ENCODE measurements at regions not wholly inside any gene's neighbourhood (a gene's known extent, or its start where the extent isn't known, plus 50 kb on each side); places are given as distances from the start of the nearest gene placed in this dataset.

GRCh38 chr12:93292731-93293566 is 84.8 kb upstream of the NUDT4 start:
- H3K4me3 Mint-ChIP-seq, result no peak overlapping the region
- H3K9me3 Mint-ChIP-seq, result peaks cover 13% of the 10 kb centered on the region
- peaks cover 9% of the 10 kb centered on the region for H3K36me3 Mint-ChIP-seq (ENCODE audit: low read depth)
- DNase-seq, result no peak
- H3K27me3 Mint-ChIP-seq (ENCODE audit: low read depth, poor library complexity), result no peaks in the 10 kb centered on the region
- H3K4me1 Mint-ChIP-seq, result peaks cover 30% of the 10 kb centered on the region
- TF ChIP-seq CTCF (IDR thresholded peaks at IDR 0.05), result no peak
- no peak overlapping the region for H3K27ac Mint-ChIP-seq

- Mint-ChIP-seq H3K36me3 (ENCODE audit: low read depth) (no peaks in the 10 kb centered on the region), H3K4me1 (peaks cover 31% of the 10 kb centered on the region), H3K4me3 (no peak overlapping the region), H3K27me3 (ENCODE audit: low read depth, poor library complexity) (peaks cover 5% of the 10 kb centered on the region), H3K9me3 (no peaks in the 10 kb centered on the region), H3K27ac (peak overlapping the region; percentile 81)
- TF ChIP-seq CTCF (IDR thresholded peaks at IDR 0.05), result no peak
- no peak for DNase-seq
Observed at GRCh38 chr12:93297032-93297431, 80.7 kb upstream of the NUDT4 start.

- no peak for TF ChIP-seq CTCF (IDR thresholded peaks at IDR 0.05)
- H3K36me3 Mint-ChIP-seq (ENCODE audit: low read depth), result no peaks in the 10 kb centered on the region
- peaks cover 31% of the 10 kb centered on the region for H3K4me1 Mint-ChIP-seq
- DNase-seq, result no peak
- H3K9me3 Mint-ChIP-seq, result no peaks in the 10 kb centered on the region
- no peak overlapping the region for H3K4me3 Mint-ChIP-seq
- peaks cover 5% of the 10 kb centered on the region for H3K27me3 Mint-ChIP-seq (ENCODE audit: low read depth, poor library complexity)
- H3K27ac Mint-ChIP-seq, result no peak overlapping the region
Observed at GRCh38 chr12:93297536-93297935, 80.2 kb upstream of the NUDT4 start.

GRCh38 chr12:93299262-93299846 is 78.4 kb upstream of the NUDT4 start:
- Mint-ChIP-seq H3K4me1 (peaks cover 26% of the 10 kb centered on the region), H3K4me3 (no peak overlapping the region), H3K9me3 (no peaks in the 10 kb centered on the region), H3K27ac (no peak overlapping the region), H3K36me3 (ENCODE audit: low read depth) (no peaks in the 10 kb centered on the region), H3K27me3 (ENCODE audit: low read depth, poor library complexity) (peaks cover 5% of the 10 kb centered on the region)
- TF ChIP-seq CTCF (IDR thresholded peaks at IDR 0.05), result no peak
- no peak for DNase-seq

- no peak for TF ChIP-seq CTCF (IDR thresholded peaks at IDR 0.05)
- DNase-seq, result no peak
- Mint-ChIP-seq H3K4me1 (peaks cover 26% of the 10 kb centered on the region), H3K27ac (no peak overlapping the region), H3K4me3 (no peak overlapping the region), H3K9me3 (peaks cover 9% of the 10 kb centered on the region), H3K36me3 (ENCODE audit: low read depth) (no peaks in the 10 kb centered on the region), H3K27me3 (ENCODE audit: low read depth, poor library complexity) (peaks cover 5% of the 10 kb centered on the region)
Observed at GRCh38 chr12:93300611-93301021, 77.1 kb upstream of the NUDT4 start.
